Hindlimb muscle (tissue), 1 donor: ENCODE measurements at regions not wholly inside any gene's neighbourhood (a gene's known extent, or its start where the extent isn't known, plus 50 kb on each side); places are given as distances from the start of the nearest gene placed in this dataset.

Experiments
- DNase-seq: peaks from one replicate; pipeline ENCODE4 v3.0.0-alpha.2; 2013

DNA sequence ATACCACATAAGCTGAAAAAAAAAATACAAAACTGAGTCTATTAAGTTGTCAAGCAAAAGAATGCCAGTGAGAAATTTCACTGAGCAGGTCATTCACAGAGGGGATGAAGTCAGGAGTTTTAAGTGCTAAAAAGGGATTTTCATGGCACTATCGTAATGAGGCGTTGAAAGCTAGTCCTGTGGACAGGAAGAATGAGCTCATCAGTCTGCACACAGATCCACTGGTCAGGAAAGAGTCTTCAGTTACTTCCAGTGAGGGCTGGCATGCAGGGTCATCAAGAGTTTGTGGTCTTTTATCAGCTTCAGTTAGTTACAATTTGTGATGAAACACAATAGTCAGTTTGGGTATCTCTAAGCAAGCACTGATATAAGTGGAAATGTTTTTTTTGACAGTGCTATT, 88.1 kb upstream of the WSCD2 start:
- no peak for DNase-seq

GRCh38 chr12:108043286-108043685, 85.8 kb upstream of the WSCD2 start:
- DNase-seq: no peak

DNA sequence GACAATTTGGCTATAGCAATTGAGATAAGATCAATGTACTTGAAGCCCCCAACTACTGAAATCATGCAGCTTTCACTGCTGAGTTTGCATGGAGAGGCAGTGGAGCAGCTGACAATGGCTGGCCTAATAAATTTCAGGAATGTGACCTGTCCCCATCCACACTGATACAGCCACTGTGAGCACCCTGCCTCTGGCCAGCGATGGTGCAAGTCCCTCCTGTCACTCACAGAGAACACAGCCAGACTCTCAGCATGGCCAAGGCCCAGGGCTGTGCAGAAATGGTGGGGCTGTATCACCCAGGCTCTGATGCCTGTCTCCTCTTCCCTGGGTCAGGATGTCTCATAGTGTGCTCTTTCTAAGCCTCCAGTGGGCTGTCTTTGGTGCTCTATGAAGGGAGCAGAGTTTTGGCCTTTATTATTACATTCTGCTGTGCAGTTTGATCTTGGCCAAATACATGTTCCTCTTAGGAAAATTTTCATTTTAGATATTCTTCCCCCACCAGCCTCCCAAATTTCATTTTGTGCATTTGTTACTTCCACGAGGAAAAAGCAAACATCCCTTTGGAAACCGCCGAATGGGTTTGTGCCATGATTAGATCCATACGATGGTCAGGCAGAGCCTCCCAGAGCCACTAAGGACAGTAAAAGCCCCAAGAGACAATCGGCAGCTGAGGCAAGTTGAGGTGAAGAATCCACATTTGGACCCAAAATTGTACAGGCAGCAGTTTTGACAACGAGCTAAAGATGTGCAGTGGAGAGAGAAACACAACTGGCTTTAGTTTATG, 85.1 kb upstream of the WSCD2 start:
- no peak for DNase-seq

- no peak for DNase-seq
Observed at GRCh38 chr12:108046135-108046534, 83.0 kb upstream of the WSCD2 start.

- no peak for DNase-seq
Observed at GRCh38 chr12:108046650-108047049, 82.4 kb upstream of the WSCD2 start.

DNA sequence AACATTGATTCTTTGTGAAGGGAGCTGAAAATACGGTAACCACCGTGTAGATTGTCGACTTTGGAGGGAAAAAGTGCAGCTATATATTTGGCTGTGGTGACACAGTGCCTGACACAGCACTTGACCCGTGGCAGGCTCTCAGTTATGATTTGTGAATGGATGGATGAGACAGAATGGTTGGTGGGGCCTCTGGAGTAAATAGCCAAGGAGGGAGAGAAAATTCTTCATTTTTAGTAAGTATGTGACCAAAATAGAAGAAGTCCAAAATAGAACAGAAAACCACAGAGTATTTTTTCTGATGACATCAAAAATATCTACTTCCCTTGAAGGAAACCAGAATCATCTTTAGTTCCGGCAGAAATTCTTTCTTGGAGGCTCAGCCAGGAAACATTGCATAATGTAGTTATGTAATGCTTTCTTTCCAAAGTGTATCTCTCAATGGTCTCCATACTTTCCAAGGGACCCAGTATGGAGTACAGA, 82.0 kb upstream of the WSCD2 start:
- peak; percentile 63 for DNase-seq

GRCh38 chr12:108048686-108049085, 80.4 kb upstream of the WSCD2 start:
- no peak for DNase-seq

GRCh38 chr12:108050696-108051095, 78.4 kb upstream of the WSCD2 start:
- DNase-seq: no peak

DNA sequence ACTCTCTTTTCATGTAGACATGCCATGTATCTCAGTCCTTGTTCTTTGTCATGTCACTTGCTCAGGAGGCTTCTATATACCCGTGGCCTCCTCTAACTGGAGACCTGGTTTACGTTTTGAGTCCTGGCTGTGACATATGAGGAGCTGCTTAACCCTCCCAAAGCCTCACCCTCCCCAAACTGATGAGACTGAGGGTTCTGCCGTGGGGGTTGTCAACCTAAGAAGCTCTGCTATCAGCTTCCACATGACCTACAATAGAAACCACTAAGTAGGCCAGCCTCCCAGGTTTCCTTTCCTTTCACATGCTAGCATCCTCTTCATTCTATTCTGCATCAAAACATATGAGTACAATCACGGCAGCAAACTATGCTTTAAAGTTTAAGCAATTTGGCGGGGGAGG, 76.8 kb upstream of the WSCD2 start:
- no peak for DNase-seq

- DNase-seq: no peak
Observed at GRCh38 chr12:108053512-108053911, 75.6 kb upstream of the WSCD2 start.

GRCh38 chr12:108054496-108054895, 74.6 kb upstream of the WSCD2 start:
- no peak for DNase-seq

DNA sequence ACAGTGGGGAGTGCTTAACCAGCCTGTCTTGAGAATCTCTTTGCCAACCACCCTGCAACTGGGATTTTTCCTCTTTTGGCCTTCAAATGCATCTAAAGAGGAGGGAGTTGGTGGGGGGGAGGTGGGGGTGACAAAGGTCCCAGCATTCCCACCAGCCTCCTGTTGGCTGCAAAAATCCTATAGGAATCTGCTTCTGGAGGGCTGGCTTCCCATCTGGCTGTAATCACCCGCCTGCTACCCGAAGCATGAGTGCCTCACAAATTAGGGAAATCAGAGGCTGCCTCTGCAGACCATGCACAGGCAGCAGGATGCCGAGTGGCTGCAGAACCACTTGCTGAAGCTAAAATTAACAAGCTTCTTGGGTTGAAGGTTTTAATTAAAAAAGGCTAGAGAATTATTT, 73.9 kb upstream of the WSCD2 start:
- no peak for DNase-seq

DNA sequence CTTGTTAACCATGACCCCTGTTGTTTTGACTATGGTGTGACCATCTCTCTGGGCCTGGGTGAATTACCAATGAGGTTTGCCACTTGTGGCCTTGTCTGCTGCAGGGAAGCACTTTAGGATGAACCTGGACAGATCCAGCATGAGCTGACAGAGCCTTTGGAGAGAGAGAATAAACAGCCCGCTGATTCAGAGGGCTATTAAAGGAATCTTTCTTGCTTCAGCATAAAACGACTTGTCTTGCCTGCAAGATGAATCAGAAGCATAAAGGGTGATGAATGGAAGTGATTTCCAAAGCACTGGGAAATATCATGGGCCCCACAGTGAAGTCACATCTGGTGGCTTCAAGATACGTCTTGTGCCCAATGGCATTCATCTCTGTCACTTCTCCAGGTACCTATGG, 69.0 kb upstream of the WSCD2 start:
- no peak for DNase-seq

DNA sequence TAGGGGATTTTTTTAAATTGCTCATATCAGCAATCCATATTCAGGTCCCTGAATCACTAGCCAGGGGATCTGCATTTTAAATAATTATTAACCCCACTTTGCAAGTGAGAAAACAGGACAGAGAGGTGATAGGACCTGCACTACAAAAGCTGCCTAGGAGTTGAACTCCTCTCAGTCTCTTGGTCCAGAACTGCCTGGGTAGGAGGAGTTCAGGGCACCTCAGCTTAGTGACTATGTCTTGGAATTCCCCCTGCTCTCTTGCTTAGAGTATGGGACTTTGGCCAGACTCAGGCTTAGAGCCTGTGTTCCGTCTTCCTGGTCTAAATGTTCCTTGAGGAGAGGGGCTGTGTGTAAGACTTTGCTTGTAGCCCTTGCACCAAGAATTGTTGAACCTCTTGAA, 68.2 kb upstream of the WSCD2 start:
- no peak for DNase-seq

DNA sequence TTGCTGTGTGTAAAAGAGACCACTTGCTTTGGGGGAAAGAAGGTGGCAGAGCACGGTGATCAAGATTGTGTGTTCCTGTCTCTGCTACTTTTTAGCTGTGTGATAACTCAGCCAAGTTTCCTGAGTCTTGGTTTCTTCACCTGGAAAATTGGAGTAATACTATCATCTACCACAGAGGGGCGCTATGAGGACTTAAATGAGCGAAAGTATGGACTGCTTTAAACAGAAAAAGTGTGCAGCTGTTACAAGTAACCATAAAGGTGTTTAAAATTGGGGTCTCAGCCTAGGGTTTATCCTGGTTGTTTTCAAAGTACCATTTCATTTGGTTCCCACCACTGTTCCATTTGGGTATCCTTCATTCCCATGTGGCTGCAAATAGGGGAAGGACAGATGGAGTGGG, 65.9 kb upstream of the WSCD2 start:
- no peak for DNase-seq

- no peak for DNase-seq
Observed at GRCh38 chr12:108065069-108065468, 64.0 kb upstream of the WSCD2 start.

- no peak for DNase-seq
Observed at GRCh38 chr12:108066583-108067577, 62.2 kb upstream of the WSCD2 start.

GRCh38 chr12:108069651-108070165, 59.4 kb upstream of the WSCD2 start:
- DNase-seq: no peak

- no peak for DNase-seq
Observed at GRCh38 chr12:108075561-108075960, 53.5 kb upstream of the WSCD2 start.

DNA sequence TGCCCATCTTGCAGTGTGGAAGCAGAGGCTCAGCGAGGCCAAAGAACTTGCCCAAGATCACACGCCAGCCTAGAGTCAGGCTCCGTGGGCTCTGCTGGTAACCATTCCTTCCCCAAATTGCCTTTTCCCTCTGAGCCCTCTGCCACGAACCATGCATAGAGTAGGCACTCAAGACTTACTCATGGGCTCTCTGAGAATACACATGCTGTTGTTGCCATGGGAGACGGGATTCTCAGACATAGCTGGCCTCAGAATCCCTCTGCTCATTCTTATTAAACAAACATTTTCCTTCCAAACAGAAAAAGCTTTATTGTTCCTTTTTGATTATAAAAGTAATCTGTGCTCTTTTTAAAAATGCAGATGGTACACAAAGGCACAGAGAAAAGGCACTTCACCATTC, 52.5 kb upstream of the WSCD2 start:
- DNase-seq: no peak

DNA sequence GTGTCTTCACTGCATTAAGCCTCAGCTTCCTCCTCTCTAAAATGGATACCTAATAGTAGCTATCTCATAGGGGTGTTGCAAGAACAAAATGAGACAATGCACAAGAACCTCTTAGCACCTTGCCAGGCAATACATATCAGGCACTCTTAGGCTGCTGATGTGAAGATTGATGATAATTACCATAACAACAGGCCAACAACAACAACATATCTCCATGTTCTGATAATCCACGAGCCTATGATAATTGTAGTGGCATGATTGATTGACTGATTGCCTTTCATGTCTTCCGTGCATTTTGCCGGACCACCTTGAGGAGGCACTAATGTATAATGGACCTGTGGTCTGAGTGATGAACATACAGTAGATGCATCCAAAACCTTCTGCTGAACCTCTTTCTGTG, 50.7 kb upstream of the WSCD2 start:
- DNase-seq: no peak
